Endodermal cell (in vitro differentiated cells): ENCODE measurements at regions not wholly inside any gene's neighbourhood (a gene's known extent, or its start where the extent isn't known, plus 50 kb on each side); places are given as distances from the start of the nearest gene placed in this dataset.

Experiments
- DNase-seq: peaks from one replicate; pipeline ENCODE4 v3.0.0-alpha.2; 2017
- H3K27ac ChIP-seq: 2 replicates; pipeline ENCODE4 v1.5.1; 2013; ENCODE audit warnings: mild to moderate bottlenecking, low read depth, low read length, moderate library complexity
- H3K27me3 ChIP-seq: 2 replicates; pipeline ENCODE4 v1.6.1; 2013; ENCODE audit warnings: mild to moderate bottlenecking, low read length, moderate library complexity; ENCODE audit not compliant: insufficient read depth, control insufficient read depth, poor library complexity, severe bottlenecking
- H3K36me3 ChIP-seq: 2 replicates; pipeline ENCODE4 v1.7.0; 2013; ENCODE audit warnings: mild to moderate bottlenecking, low read length, moderate library complexity; ENCODE audit not compliant: control insufficient read depth, insufficient read depth
- H3K4me1 ChIP-seq: one replicate; pipeline ENCODE4 v1.7.0; 2013; ENCODE audit warnings: low read length; ENCODE audit not compliant: control insufficient read depth, insufficient read depth
- H3K4me3 ChIP-seq: 2 replicates; pipeline ENCODE4 v1.5.1; 2013; ENCODE audit warnings: mild to moderate bottlenecking, low read length, moderate library complexity
- H3K9ac ChIP-seq: 2 replicates; pipeline ENCODE4 v1.6.1; 2013; ENCODE audit warnings: mild to moderate bottlenecking, low read length, moderate library complexity; ENCODE audit not compliant: poor library complexity, severe bottlenecking; ENCODE audit errors: extremely low read depth
- H3K9me3 ChIP-seq: 2 replicates; pipeline ENCODE4 v1.6.1; 2013; ENCODE audit warnings: mild to moderate bottlenecking, low read length, moderate library complexity; ENCODE audit not compliant: control insufficient read depth
- H3K27ac Mint-ChIP-seq: 2 replicates; pipeline ENCODE4 v1.8.0; 2020; ENCODE audit warnings: mixed read lengths
- H3K27me3 Mint-ChIP-seq: 2 replicates; pipeline ENCODE4 v1.8.0; 2021; ENCODE audit warnings: mild to moderate bottlenecking, mixed read lengths; ENCODE audit not compliant: insufficient read depth
- H3K36me3 Mint-ChIP-seq: 2 replicates; pipeline ENCODE4 v1.8.0; 2020; ENCODE audit warnings: low read depth, mixed read lengths
- H3K4me1 Mint-ChIP-seq: 2 replicates; pipeline ENCODE4 v1.8.0; 2020; ENCODE audit warnings: mixed read lengths
- H3K4me3 Mint-ChIP-seq: 2 replicates; pipeline ENCODE4 v1.8.0; 2020; ENCODE audit warnings: mild to moderate bottlenecking, moderate library complexity, mixed read lengths
- H3K9me3 Mint-ChIP-seq: 2 replicates; pipeline ENCODE4 v1.8.0; 2020; ENCODE audit warnings: mild to moderate bottlenecking, mixed read lengths
- WGBS, 2 experiments: methylation state at CpG; one replicate each; pipeline versions ENCODE4 v1.1.5 to v1.1.7; 2013; ENCODE audit warnings: missing lambda C conversion rate in 2 of 2, mixed read lengths in 1 of 2; ENCODE audit not compliant: insufficient coverage in 1 of 2, insufficient read length in 1 of 2; 5-methylcytosine and 5-hydroxymethylcytosine counted together
- TF ChIP-seq, protein P1 (sequence below): fragments of 200-600 bp; sonication (generic); conservative IDR thresholded peaks from 2 replicates; pipeline ENCODE4 v1.5.0; 2021; ENCODE audit warnings: antibody characterized with exemption, mild to moderate bottlenecking

DNA sequence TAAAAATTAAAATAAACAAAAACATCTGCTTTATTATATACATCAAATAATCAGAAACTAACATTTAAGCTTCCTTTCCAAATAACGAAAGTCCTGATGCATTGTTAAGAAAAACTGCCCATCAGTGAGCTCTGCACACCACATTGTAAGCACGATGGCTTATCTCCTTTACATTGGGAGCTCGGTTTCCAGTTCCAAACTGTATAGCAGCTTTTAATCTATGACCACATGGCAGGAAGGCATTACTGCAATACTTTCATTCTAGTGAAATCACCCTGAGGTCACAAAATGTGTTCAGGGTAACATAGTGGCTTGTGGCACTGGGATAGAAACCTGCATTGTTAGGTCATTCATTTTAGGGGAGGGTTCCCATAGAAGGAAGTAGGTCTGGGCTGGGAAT, 146.3 kb downstream of the ZNF22 start:
- Histone ChIP-seq H3K27ac (no peak overlapping the region), H3K27me3 (no peaks in the 10 kb centered on the region), H3K9ac (no peak overlapping the region), H3K36me3 (no peaks in the 10 kb centered on the region), H3K4me1 (no peaks in the 10 kb centered on the region), H3K9me3 (no peaks in the 10 kb centered on the region), H3K4me3 (no peak overlapping the region)
- H3K27me3 Mint-ChIP-seq: peaks cover 7% of the 10 kb centered on the region
- peaks cover 7% of the 10 kb centered on the region for H3K9me3 Mint-ChIP-seq
- H3K36me3 Mint-ChIP-seq: no peaks in the 10 kb centered on the region
- WGBS, 2 experiments: 0 to 57% methylated on average over 1 to 3 of the region's 3 CpGs
- TF ChIP-seq, protein P1, sequence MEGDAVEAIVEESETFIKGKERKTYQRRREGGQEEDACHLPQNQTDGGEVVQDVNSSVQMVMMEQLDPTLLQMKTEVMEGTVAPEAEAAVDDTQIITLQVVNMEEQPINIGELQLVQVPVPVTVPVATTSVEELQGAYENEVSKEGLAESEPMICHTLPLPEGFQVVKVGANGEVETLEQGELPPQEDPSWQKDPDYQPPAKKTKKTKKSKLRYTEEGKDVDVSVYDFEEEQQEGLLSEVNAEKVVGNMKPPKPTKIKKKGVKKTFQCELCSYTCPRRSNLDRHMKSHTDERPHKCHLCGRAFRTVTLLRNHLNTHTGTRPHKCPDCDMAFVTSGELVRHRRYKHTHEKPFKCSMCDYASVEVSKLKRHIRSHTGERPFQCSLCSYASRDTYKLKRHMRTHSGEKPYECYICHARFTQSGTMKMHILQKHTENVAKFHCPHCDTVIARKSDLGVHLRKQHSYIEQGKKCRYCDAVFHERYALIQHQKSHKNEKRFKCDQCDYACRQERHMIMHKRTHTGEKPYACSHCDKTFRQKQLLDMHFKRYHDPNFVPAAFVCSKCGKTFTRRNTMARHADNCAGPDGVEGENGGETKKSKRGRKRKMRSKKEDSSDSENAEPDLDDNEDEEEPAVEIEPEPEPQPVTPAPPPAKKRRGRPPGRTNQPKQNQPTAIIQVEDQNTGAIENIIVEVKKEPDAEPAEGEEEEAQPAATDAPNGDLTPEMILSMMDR: no peak
- DNase-seq: no peak
- no peak overlapping the region for H3K27ac Mint-ChIP-seq
- peaks cover 14% of the 10 kb centered on the region for H3K4me1 Mint-ChIP-seq
- H3K4me3 Mint-ChIP-seq: no peak overlapping the region

DNA sequence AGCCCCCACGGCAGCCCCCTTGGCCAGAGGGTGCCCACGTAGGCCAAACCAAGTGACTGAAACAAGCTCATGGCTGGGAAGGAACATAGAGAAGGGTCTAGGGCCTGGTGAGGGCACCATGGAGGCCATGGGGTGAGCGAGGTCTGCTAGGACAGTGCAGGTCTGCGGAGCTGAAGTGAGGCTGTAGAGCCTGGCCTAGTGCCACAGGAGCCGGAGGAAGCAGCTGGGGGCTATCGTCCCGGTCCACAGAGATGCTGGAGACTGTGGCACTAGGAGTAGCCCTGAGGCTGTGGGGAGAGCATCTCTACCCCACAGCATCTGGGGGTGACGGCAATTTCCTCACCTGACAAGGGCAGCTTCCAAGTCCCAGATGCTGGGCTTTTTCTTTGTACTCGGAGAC, 150.3 kb downstream of the ZNF22 start:
- WGBS, 2 experiments: 92 to 94% methylated on average over 9 of the region's 9 CpGs
- Mint-ChIP-seq H3K36me3 (no peaks in the 10 kb centered on the region), H3K27me3 (no peaks in the 10 kb centered on the region), H3K4me1 (peaks cover 11% of the 10 kb centered on the region), H3K4me3 (no peak overlapping the region), H3K9me3 (peaks cover 2% of the 10 kb centered on the region), H3K27ac (no peak overlapping the region)
- H3K36me3 ChIP-seq: no peaks in the 10 kb centered on the region
- TF ChIP-seq, protein P1: no peak
- H3K9ac ChIP-seq: no peak overlapping the region
- H3K27me3 ChIP-seq: no peaks in the 10 kb centered on the region
- H3K9me3 ChIP-seq: no peaks in the 10 kb centered on the region
- H3K4me1 ChIP-seq: no peaks in the 10 kb centered on the region
- no peak overlapping the region for H3K4me3 ChIP-seq
- no peak overlapping the region for H3K27ac ChIP-seq
- no peak for DNase-seq

DNA sequence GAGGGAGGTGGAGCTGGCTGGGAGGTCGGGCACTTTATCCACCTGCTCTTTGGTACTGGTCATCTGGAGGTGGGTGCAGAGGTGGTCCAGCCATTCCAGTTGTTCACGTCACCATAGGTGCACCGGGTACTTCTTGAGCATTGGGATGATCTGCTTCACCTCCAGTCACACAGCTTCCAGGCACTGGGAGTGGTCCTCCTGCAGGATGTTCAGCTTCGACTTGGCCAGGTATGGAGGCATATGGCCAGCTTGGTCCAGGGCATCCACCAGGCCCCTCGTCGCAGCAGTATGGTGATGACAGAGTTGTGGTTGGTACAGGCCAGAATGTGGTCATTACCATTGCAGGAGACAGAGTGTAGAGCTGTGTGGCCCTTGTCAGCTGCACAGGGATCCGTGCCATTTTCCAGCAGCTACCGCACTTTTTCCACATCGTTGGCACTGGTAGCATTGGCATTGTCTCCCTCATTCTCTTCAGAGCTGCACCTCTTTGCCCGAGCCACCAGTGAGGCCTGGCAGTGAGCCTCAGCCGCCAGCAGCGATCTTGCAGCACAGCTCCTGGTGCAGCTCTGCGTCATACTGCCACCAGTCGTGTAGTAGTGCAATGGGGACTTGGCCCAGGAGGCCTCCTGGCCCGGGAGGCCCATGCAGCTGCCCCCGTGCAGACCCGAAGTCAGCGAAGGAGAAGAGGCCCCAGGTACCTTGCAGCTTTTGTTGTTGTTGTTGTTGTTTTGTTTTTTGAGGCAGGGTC, 150.9 kb downstream of the ZNF22 start:
- no peaks in the 10 kb centered on the region for H3K27me3 ChIP-seq
- Mint-ChIP-seq H3K27ac (no peak overlapping the region), H3K4me1 (peaks cover 11% of the 10 kb centered on the region), H3K36me3 (no peaks in the 10 kb centered on the region), H3K4me3 (no peak overlapping the region), H3K27me3 (no peaks in the 10 kb centered on the region), H3K9me3 (peaks cover 2% of the 10 kb centered on the region)
- no peaks in the 10 kb centered on the region for H3K4me1 ChIP-seq
- WGBS, 2 experiments: 94 to 96% methylated on average over 9 to 18 of the region's 18 CpGs
- H3K9me3 ChIP-seq: no peaks in the 10 kb centered on the region
- TF ChIP-seq, protein P1: no peak
- no peaks in the 10 kb centered on the region for H3K36me3 ChIP-seq
- no peak for DNase-seq
- H3K9ac ChIP-seq: no peak overlapping the region
- no peak overlapping the region for H3K27ac ChIP-seq
- H3K4me3 ChIP-seq: no peak overlapping the region
